ENCODE measurements at regions not wholly inside any gene's neighbourhood (a gene's known extent, or its start where the extent isn't known, plus 50 kb on each side); places are given as distances from the start of the nearest gene placed in this dataset.

DNA sequence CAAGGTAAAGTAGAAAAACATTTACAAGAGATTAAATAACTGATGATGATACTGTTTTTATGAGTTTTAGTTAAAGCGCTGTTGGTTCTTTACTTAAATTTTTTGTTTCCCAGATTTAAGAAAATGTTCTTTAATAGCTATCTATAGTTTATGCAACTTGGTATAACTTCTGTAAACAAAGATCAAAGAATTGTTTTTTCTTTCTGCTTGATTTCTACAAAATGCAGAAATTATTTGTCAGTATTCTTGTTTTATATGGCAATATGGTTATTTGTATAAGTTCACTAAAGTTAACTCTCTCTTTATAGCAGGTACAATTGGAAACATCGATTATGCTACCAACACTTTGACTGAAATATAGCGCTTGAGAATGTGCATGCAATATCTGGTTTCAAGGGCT is 2465.1 kb upstream of the PCDH20 start:
- TF ChIP-seq, protein P1, sequence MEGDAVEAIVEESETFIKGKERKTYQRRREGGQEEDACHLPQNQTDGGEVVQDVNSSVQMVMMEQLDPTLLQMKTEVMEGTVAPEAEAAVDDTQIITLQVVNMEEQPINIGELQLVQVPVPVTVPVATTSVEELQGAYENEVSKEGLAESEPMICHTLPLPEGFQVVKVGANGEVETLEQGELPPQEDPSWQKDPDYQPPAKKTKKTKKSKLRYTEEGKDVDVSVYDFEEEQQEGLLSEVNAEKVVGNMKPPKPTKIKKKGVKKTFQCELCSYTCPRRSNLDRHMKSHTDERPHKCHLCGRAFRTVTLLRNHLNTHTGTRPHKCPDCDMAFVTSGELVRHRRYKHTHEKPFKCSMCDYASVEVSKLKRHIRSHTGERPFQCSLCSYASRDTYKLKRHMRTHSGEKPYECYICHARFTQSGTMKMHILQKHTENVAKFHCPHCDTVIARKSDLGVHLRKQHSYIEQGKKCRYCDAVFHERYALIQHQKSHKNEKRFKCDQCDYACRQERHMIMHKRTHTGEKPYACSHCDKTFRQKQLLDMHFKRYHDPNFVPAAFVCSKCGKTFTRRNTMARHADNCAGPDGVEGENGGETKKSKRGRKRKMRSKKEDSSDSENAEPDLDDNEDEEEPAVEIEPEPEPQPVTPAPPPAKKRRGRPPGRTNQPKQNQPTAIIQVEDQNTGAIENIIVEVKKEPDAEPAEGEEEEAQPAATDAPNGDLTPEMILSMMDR (IDR thresholded peaks at IDR 0.05): no peak
- no peak for TF ChIP-seq ZFX (IDR thresholded peaks at IDR 0.05; ENCODE audit: borderline replicate concordance)

All from 22Rv1 (cell line).